WTC11 (cell line): ENCODE measurements at regions not wholly inside any gene's neighbourhood (a gene's known extent, or its start where the extent isn't known, plus 50 kb on each side); places are given as distances from the start of the nearest gene placed in this dataset.
"Not testable (repeated sequence)": the region's sequence is repeated elsewhere in the genome, so short reads cannot be mapped to it uniquely, and the experiment has no call there.

Source experiments
- ATAC-seq: fragments of 200-7000 bp; cut with Tn5 transposase; 2 replicates; pipeline ENCODE4 v1.10.0; 2021; ENCODE audit warnings: mild to moderate bottlenecking, moderate library complexity
- CTCF ChIA-PET: fragments of 300-600 bp; sonication (Branson Sonifier 250); formaldehyde crosslinking; loops from one replicate; lab custom pipeline; 2021; ENCODE audit warnings: antibody characterized with exemption; lab: Charles Lee
- POLR2A ChIA-PET: fragments of 350-600 bp; sonication (Branson Sonifier 250); formaldehyde crosslinking; loops from one replicate; lab custom pipeline; 2021; ENCODE audit warnings: antibody characterized with exemption; lab: Charles Lee
- DNase-seq: peaks from one replicate; pipeline ENCODE4 v3.0.0; 2021; ENCODE audit warnings: low spot score
- H3K27ac Mint-ChIP-seq: 2 replicates; pipeline ENCODE4 v1.8.0; 2021; ENCODE audit warnings: mixed read lengths
- H3K27me3 Mint-ChIP-seq: 2 replicates; pipeline ENCODE4 v1.8.0; 2021; ENCODE audit warnings: low read depth, mild to moderate bottlenecking, moderate library complexity, mixed read lengths
- H3K36me3 Mint-ChIP-seq: 2 replicates; pipeline ENCODE4 v1.8.0; 2021; ENCODE audit warnings: mixed read lengths
- H3K4me1 Mint-ChIP-seq: 2 replicates; pipeline ENCODE4 v1.8.0; 2022; ENCODE audit warnings: mixed read lengths
- H3K4me3 Mint-ChIP-seq: 2 replicates; pipeline ENCODE4 v1.8.0; 2021; ENCODE audit warnings: mild to moderate bottlenecking, moderate library complexity, mixed read lengths
- H3K9me3 Mint-ChIP-seq: 2 replicates; pipeline ENCODE4 v1.8.0; 2021; ENCODE audit warnings: mixed read lengths
- CREB1 ChIP-seq: sonication (generic); formaldehyde crosslinking; IDR thresholded peaks from 2 replicates; pipeline ENCODE4 v1.8.0; 2023; ENCODE audit warnings: mild to moderate bottlenecking, missing genetic modification reagents
- EMX1 ChIP-seq: fragments of 250-450 bp; sonication (Bioruptor Pico); IDR thresholded peaks from 2 replicates; pipeline ENCODE4 v1.8.0; 2021; ENCODE audit warnings: mild to moderate bottlenecking
- ESRRA ChIP-seq: sonication (generic); formaldehyde crosslinking; IDR thresholded peaks from 2 replicates; pipeline ENCODE4 v1.8.1; 2022; ENCODE audit warnings: mild to moderate bottlenecking, missing genetic modification reagents, borderline replicate concordance
- GTF2I ChIP-seq: fragments of 250-450 bp; sonication (Bioruptor Pico); conservative IDR thresholded peaks from 2 replicates; pipeline ENCODE4 v1.4.0; 2021; ENCODE audit warnings: mild to moderate bottlenecking
- IRF2 ChIP-seq: sonication (generic); formaldehyde crosslinking; IDR thresholded peaks from 2 replicates; pipeline ENCODE4 v1.8.0; 2022; ENCODE audit warnings: low read depth, missing genetic modification reagents, borderline replicate concordance
- NFYB ChIP-seq: sonication (generic); formaldehyde crosslinking; conservative IDR thresholded peaks from 2 replicates; pipeline ENCODE4 v1.8.0; 2022; ENCODE audit warnings: low read depth, missing genetic modification reagents
- RELA ChIP-seq: sonication (generic); formaldehyde crosslinking; IDR thresholded peaks from 2 replicates; pipeline ENCODE4 v1.8.1; 2022; ENCODE audit warnings: missing genetic modification reagents, mild to moderate bottlenecking, borderline replicate concordance
- RORB ChIP-seq: fragments of 250-450 bp; sonication (Bioruptor Pico); IDR thresholded peaks from 2 replicates; pipeline ENCODE4 v1.9.0; 2021; ENCODE audit warnings: mild to moderate bottlenecking
- ZNF121 ChIP-seq: sonication (generic); formaldehyde crosslinking; IDR thresholded peaks from 2 replicates; pipeline ENCODE4 v1.8.0; 2023; ENCODE audit warnings: missing genetic modification reagents
- ZNF232 ChIP-seq: sonication (generic); formaldehyde crosslinking; IDR thresholded peaks from 2 replicates; pipeline ENCODE4 v1.8.0; 2022; ENCODE audit warnings: mild to moderate bottlenecking, missing genetic modification reagents
- ZNF263 ChIP-seq: sonication (generic); formaldehyde crosslinking; IDR thresholded peaks from 2 replicates; pipeline ENCODE4 v1.8.1; 2022; ENCODE audit warnings: low read depth, mild to moderate bottlenecking, moderate library complexity, missing genetic modification reagents
- ZNF317 ChIP-seq: sonication (generic); formaldehyde crosslinking; IDR thresholded peaks from 2 replicates; pipeline ENCODE4 v1.8.1; 2023; ENCODE audit warnings: low read depth, mild to moderate bottlenecking, moderate library complexity, missing genetic modification reagents, borderline replicate concordance
- ZNF423 ChIP-seq: fragments of 250-450 bp; sonication (Bioruptor Pico); IDR thresholded peaks from 2 replicates; pipeline ENCODE4 v2.1.2; 2022; ENCODE audit warnings: mild to moderate bottlenecking, moderate library complexity
- TF ChIP-seq, protein P1 (sequence below): sonication (generic); formaldehyde crosslinking; IDR thresholded peaks from 2 replicates; pipeline ENCODE4 v1.8.1; 2022; ENCODE audit warnings: mild to moderate bottlenecking, missing genetic modification reagents, moderate library complexity, borderline replicate concordance
- TF ChIP-seq, protein P2 (sequence below): sonication (generic); formaldehyde crosslinking; IDR thresholded peaks from 2 replicates; pipeline ENCODE4 v1.8.1; 2022; ENCODE audit warnings: mild to moderate bottlenecking, moderate library complexity, missing genetic modification reagents
- TF ChIP-seq, protein P3 (sequence below): fragments of 250-450 bp; sonication (Bioruptor Pico); IDR thresholded peaks from 2 replicates; pipeline ENCODE4 v1.9.0; 2021; ENCODE audit warnings: moderate library complexity, mild to moderate bottlenecking, inconsistent platforms, borderline replicate concordance
- TF ChIP-seq, protein P4 (sequence below): sonication (generic); formaldehyde crosslinking; conservative IDR thresholded peaks from 2 replicates; pipeline ENCODE4 v1.8.1; 2023; ENCODE audit warnings: mild to moderate bottlenecking, low read depth, missing genetic modification reagents, moderate library complexity
- TF ChIP-seq, protein P5 (sequence below): fragments of 250-450 bp; sonication (Bioruptor Pico); IDR thresholded peaks from 2 replicates; pipeline ENCODE4 v1.8.0; 2021; ENCODE audit warnings: mild to moderate bottlenecking
- TF ChIP-seq, protein P6 (sequence below): sonication (generic); formaldehyde crosslinking; IDR thresholded peaks from 2 replicates; pipeline ENCODE4 v1.8.1; 2023; ENCODE audit warnings: mild to moderate bottlenecking, missing genetic modification reagents

DNA sequence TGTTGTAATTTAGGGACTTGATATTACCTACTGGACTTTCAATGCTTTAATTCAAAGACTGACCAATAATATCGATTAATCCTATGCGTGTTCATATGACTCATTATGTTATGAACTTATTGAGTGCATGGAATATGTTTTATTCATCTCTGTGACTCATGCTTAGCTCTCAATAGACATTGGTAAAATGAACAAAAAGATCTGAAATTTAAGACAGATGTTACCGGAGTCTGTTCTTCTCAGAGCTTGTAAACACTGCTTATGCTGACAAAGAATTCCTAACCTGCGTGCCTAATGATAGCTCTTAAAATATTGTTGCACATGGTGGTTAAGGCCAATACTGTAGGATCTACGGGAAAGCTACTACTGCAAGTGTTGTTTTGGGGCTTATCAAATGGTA, 131.5 kb upstream of the ACBD5 start (continued):
- no peak for TF ChIP-seq GTF2I (CRISPR knock-in tag)
- TF ChIP-seq, protein P1, sequence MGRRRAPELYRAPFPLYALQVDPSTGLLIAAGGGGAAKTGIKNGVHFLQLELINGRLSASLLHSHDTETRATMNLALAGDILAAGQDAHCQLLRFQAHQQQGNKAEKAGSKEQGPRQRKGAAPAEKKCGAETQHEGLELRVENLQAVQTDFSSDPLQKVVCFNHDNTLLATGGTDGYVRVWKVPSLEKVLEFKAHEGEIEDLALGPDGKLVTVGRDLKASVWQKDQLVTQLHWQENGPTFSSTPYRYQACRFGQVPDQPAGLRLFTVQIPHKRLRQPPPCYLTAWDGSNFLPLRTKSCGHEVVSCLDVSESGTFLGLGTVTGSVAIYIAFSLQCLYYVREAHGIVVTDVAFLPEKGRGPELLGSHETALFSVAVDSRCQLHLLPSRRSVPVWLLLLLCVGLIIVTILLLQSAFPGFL = no peak
- TF ChIP-seq CREB1 (CRISPR knock-in tag) = no peak

DNA sequence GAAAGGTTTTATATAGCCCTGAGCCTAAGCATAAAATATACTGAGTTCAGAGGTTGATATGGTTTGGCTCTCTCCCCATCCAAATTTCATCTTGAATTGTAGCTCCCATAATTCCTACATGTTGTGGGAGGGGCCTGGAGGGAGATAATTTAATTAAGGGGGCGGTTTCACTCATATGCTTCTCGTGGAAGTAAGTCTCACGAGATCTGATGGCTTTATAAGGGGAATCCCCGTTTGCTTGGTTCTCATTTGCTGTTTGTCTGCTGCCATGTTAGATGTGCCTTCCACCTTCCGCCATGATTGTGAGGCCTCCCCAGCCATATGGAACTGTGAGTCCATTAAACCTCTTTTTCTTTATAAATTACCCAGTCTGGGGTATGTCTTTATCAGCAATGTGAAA, 130.8 kb upstream of the ACBD5 start:
- ATAC-seq = not testable (repeated sequence)

DNA sequence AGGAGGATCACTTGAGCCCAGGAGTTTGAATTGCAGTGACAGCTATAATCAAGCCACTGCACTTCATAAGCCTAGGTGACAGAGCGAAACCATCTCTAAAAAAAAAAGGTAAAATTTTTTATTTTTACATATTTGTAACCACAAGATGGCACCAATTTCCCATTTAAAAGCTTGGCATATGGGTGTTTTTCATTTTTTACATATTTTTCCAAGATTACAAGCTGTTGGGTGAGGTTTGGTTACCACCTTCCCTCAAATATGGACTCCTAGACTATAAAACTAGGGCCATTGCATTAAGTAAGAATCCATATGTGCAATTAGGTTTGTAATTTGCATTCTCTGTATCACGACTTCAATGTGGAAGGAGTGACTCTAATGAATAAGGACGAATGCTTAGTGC, 129.3 kb upstream of the ACBD5 start:
- no peaks in the 10 kb centered on the region for H3K36me3 Mint-ChIP-seq
- no peaks in the 10 kb centered on the region for H3K4me1 Mint-ChIP-seq
- ATAC-seq = no peak
- DNase-seq = no peak
- POLR2A ChIA-PET = no interaction called here
- no peak for TF ChIP-seq ZNF423 (CRISPR knock-in tag)
- TF ChIP-seq, protein P2, sequence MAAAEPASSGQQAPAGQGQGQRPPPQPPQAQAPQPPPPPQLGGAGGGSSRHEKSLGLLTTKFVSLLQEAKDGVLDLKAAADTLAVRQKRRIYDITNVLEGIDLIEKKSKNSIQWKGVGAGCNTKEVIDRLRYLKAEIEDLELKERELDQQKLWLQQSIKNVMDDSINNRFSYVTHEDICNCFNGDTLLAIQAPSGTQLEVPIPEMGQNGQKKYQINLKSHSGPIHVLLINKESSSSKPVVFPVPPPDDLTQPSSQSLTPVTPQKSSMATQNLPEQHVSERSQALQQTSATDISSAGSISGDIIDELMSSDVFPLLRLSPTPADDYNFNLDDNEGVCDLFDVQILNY (CRISPR knock-in tag) = no peak
- TF ChIP-seq ZNF232 (CRISPR knock-in tag) = no peak
- TF ChIP-seq, protein P3, sequence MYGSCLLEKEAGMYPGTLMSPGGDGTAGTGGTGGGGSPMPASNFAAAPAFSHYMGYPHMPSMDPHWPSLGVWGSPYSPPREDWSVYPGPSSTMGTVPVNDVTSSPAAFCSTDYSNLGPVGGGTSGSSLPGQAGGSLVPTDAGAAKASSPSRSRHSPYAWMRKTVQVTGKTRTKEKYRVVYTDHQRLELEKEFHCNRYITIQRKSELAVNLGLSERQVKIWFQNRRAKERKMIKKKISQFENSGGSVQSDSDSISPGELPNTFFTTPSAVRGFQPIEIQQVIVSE = no peak
- no peak for TF ChIP-seq ZNF121
- no peak for TF ChIP-seq ZNF317 (CRISPR knock-in tag)
- TF ChIP-seq, all 79 proteins: peak for 0
- no peak overlapping the region for H3K4me3 Mint-ChIP-seq
- H3K27ac Mint-ChIP-seq = no peak overlapping the region
- CTCF ChIA-PET = interaction anchor here (0.6 to 1.7 kb wide), 5 partner anchors 10 to 1149 kb away, joined by 3 to 5 read pairs (median 3); no protein-coding TSS in a partner anchor
- H3K9me3 Mint-ChIP-seq = no peaks in the 10 kb centered on the region
- no peaks in the 10 kb centered on the region for H3K27me3 Mint-ChIP-seq

More for the DNA sequence above, 130.8 kb upstream of the ACBD5 start:
- CTCF ChIA-PET = interaction anchor here (0.7 kb wide), 1 partner anchor 247 kb away, joined by 4 read pairs; no protein-coding TSS in a partner anchor
- POLR2A ChIA-PET, H3K27ac Mint-ChIP-seq, H3K9me3 Mint-ChIP-seq, H3K4me3 Mint-ChIP-seq, H3K27me3 Mint-ChIP-seq, H3K4me1 Mint-ChIP-seq, DNase-seq, H3K36me3 Mint-ChIP-seq: not testable (repeated sequence)

DNA sequence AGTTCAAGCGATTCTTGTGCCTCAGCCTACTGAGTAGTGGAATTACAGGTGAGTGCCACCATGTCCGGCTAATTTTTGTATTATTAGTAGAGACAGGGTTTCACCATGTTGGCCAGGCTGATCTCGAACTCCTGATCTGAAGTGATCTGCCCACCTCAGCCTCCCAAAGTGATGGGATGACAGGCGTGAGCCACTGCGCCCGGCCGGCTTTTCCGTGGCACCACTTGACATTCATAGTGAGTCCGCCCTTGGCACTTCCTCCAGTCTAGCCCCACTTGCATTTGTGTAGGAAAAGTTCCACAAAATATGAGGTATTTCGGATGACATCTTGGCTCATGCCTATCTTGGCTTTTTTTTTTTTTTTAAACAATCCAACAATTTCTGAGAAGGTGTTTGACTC, 128.1 kb upstream of the ACBD5 start:
- Mint-ChIP-seq H3K4me3 (no peak overlapping the region), H3K4me1 (no peaks in the 10 kb centered on the region), H3K27me3 (no peaks in the 10 kb centered on the region), H3K9me3 (no peaks in the 10 kb centered on the region), H3K36me3 (no peaks in the 10 kb centered on the region)
- DNase-seq (no peak), ATAC-seq (no peak)
- TF ChIP-seq, protein P4, sequence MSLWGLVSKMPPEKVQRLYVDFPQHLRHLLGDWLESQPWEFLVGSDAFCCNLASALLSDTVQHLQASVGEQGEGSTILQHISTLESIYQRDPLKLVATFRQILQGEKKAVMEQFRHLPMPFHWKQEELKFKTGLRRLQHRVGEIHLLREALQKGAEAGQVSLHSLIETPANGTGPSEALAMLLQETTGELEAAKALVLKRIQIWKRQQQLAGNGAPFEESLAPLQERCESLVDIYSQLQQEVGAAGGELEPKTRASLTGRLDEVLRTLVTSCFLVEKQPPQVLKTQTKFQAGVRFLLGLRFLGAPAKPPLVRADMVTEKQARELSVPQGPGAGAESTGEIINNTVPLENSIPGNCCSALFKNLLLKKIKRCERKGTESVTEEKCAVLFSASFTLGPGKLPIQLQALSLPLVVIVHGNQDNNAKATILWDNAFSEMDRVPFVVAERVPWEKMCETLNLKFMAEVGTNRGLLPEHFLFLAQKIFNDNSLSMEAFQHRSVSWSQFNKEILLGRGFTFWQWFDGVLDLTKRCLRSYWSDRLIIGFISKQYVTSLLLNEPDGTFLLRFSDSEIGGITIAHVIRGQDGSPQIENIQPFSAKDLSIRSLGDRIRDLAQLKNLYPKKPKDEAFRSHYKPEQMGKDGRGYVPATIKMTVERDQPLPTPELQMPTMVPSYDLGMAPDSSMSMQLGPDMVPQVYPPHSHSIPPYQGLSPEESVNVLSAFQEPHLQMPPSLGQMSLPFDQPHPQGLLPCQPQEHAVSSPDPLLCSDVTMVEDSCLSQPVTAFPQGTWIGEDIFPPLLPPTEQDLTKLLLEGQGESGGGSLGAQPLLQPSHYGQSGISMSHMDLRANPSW (CRISPR knock-in tag) = no peak
- TF ChIP-seq NFYB (CRISPR knock-in tag) (no peak), EMX1 (no peak), ZNF263 (no peak), ESRRA (CRISPR knock-in tag) (no peak), RORB (CRISPR knock-in tag) (no peak), CREB1 (CRISPR knock-in tag) (no peak), RELA (CRISPR knock-in tag) (no peak), IRF2 (CRISPR knock-in tag) (no peak)
- TF ChIP-seq, protein P5, sequence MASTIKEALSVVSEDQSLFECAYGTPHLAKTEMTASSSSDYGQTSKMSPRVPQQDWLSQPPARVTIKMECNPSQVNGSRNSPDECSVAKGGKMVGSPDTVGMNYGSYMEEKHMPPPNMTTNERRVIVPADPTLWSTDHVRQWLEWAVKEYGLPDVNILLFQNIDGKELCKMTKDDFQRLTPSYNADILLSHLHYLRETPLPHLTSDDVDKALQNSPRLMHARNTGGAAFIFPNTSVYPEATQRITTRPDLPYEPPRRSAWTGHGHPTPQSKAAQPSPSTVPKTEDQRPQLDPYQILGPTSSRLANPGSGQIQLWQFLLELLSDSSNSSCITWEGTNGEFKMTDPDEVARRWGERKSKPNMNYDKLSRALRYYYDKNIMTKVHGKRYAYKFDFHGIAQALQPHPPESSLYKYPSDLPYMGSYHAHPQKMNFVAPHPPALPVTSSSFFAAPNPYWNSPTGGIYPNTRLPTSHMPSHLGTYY (CRISPR knock-in tag) = no peak
- TF ChIP-seq, protein P6, sequence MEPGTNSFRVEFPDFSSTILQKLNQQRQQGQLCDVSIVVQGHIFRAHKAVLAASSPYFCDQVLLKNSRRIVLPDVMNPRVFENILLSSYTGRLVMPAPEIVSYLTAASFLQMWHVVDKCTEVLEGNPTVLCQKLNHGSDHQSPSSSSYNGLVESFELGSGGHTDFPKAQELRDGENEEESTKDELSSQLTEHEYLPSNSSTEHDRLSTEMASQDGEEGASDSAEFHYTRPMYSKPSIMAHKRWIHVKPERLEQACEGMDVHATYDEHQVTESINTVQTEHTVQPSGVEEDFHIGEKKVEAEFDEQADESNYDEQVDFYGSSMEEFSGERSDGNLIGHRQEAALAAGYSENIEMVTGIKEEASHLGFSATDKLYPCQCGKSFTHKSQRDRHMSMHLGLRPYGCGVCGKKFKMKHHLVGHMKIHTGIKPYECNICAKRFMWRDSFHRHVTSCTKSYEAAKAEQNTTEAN (CRISPR knock-in tag) = no peak
- TF ChIP-seq, all 79 proteins: peak for 0
- no peak overlapping the region for H3K27ac Mint-ChIP-seq
- ChIA-PET POLR2A (no interaction called here), CTCF (interaction anchor here (1.6 to 1.7 kb wide), 2 partner anchors 9 to 23 kb away, joined by 3 to 5 read pairs; no protein-coding TSS in a partner anchor)
